Upper lobe of right lung (tissue), 1 donor: ENCODE measurements at regions not wholly inside any gene's neighbourhood (a gene's known extent, or its start where the extent isn't known, plus 50 kb on each side); places are given as distances from the start of the nearest gene placed in this dataset.

Experiments used
- ATAC-seq: fragments of 200-7000 bp; cut with Tn5 transposase; one replicate; pipeline ENCODE4 v1.9.1; 2020; ENCODE audit warnings: mild to moderate bottlenecking, moderate library complexity
- DNase-seq: peaks from one replicate; pipeline ENCODE4 v3.0.0-alpha.2; 2020
- H3K27ac ChIP-seq: fragments of 200-600 bp; one replicate; pipeline ENCODE4 v1.8.0; 2022
- H3K27me3 ChIP-seq: fragments of 200-600 bp; one replicate; pipeline ENCODE4 v1.8.0; 2022; ENCODE audit warnings: mild to moderate bottlenecking
- H3K36me3 ChIP-seq: fragments of 200-600 bp; one replicate; pipeline ENCODE4 v1.8.0; 2022
- H3K4me1 ChIP-seq: fragments of 200-600 bp; one replicate; pipeline ENCODE4 v1.8.0; 2022
- H3K4me3 ChIP-seq: fragments of 200-600 bp; one replicate; pipeline ENCODE4 v1.8.0; 2022; ENCODE audit warnings: mild to moderate bottlenecking
- H3K9me3 ChIP-seq: fragments of 200-600 bp; one replicate; pipeline ENCODE4 v1.8.0; 2022
- CTCF ChIP-seq: fragments of 200-600 bp; IDR thresholded peaks from one replicate; pipeline ENCODE4 v1.8.0; 2022; ENCODE audit warnings: antibody characterized with exemption
- intact Hi-C: fragments of 100-400 bp; cut with DNase I; formaldehyde crosslinking; loops from one replicate; pipeline ENCODE4 v1.11.0; 2022
- donor health status: DM: no; HTN: yes; CAD: no; lungs with severe emphysema.

- intact Hi-C loops, result no loop called here
These were observed 202.6 kb downstream of the TLR4 start for GRCh38 chr9:117906763-117907162.

GRCh38 chr9:117907420-117907819 is 203.2 kb downstream of the TLR4 start:
- Histone ChIP-seq H3K36me3 (no peaks in the 10 kb centered on the region), H3K9me3 (no peaks in the 10 kb centered on the region), H3K4me3 (no peak overlapping the region), H3K4me1 (no peaks in the 10 kb centered on the region), H3K27ac (no peak overlapping the region), H3K27me3 (no peaks in the 10 kb centered on the region)
- ATAC-seq, result no peak
- intact Hi-C loops, result no loop called here
- no peak for TF ChIP-seq CTCF
- DNase-seq, result no peak

More at GRCh38 chr9:117906763-117907162, 202.6 kb downstream of the TLR4 start:
- Histone ChIP-seq H3K4me3 (no peak overlapping the region), H3K4me1 (no peaks in the 10 kb centered on the region), H3K36me3 (no peaks in the 10 kb centered on the region), H3K27me3 (no peaks in the 10 kb centered on the region), H3K27ac (no peak overlapping the region), H3K9me3 (no peaks in the 10 kb centered on the region)
- DNase-seq (no peak), ATAC-seq (no peak)
- TF ChIP-seq CTCF, result no peak

GRCh38 chr9:117916291-117916690 is 212.1 kb downstream of the TLR4 start:
- H3K4me1 ChIP-seq, result no peaks in the 10 kb centered on the region
- DNase-seq (no peak), ATAC-seq (no peak)
- no peak for TF ChIP-seq CTCF
- H3K4me3 ChIP-seq, result no peak overlapping the region
- H3K27ac ChIP-seq, result no peak overlapping the region
- intact Hi-C loops, result no loop called here
- no peaks in the 10 kb centered on the region for H3K36me3 ChIP-seq
- H3K27me3 ChIP-seq, result no peaks in the 10 kb centered on the region
- H3K9me3 ChIP-seq, result no peaks in the 10 kb centered on the region

GRCh38 chr9:117917873-117918272 is 213.7 kb downstream of the TLR4 start:
- H3K27ac ChIP-seq, result no peak overlapping the region
- no peak for TF ChIP-seq CTCF
- no peaks in the 10 kb centered on the region for H3K4me1 ChIP-seq
- no peak for DNase-seq
- H3K9me3 ChIP-seq, result no peaks in the 10 kb centered on the region
- no peaks in the 10 kb centered on the region for H3K36me3 ChIP-seq
- ATAC-seq, result no peak
- H3K27me3 ChIP-seq, result no peaks in the 10 kb centered on the region
- intact Hi-C loops, result no loop called here
- H3K4me3 ChIP-seq, result no peak overlapping the region

GRCh38 chr9:117919538-117919937 is 215.3 kb downstream of the TLR4 start:
- DNase-seq (no peak), ATAC-seq (no peak)
- no peak overlapping the region for H3K27ac ChIP-seq
- H3K36me3 ChIP-seq, result no peaks in the 10 kb centered on the region
- H3K4me1 ChIP-seq, result no peaks in the 10 kb centered on the region
- intact Hi-C loops, result no loop called here
- no peak for TF ChIP-seq CTCF
- no peaks in the 10 kb centered on the region for H3K9me3 ChIP-seq
- H3K4me3 ChIP-seq, result no peak overlapping the region
- H3K27me3 ChIP-seq, result no peaks in the 10 kb centered on the region

GRCh38 chr9:117926031-117926658 is 221.9 kb downstream of the TLR4 start:
- no peak overlapping the region for H3K4me3 ChIP-seq
- H3K27me3 ChIP-seq, result no peaks in the 10 kb centered on the region
- no peak for ATAC-seq
- intact Hi-C loops, result no loop called here
- no peak for TF ChIP-seq CTCF
- no peaks in the 10 kb centered on the region for H3K4me1 ChIP-seq
- no peak for DNase-seq
- no peaks in the 10 kb centered on the region for H3K36me3 ChIP-seq
- no peaks in the 10 kb centered on the region for H3K9me3 ChIP-seq
- no peak overlapping the region for H3K27ac ChIP-seq
